GM13976 (cell line): ENCODE measurements at regions not wholly inside any gene's neighbourhood (a gene's known extent, or its start where the extent isn't known, plus 50 kb on each side); places are given as distances from the start of the nearest gene placed in this dataset.

ENCODE experiments used
- DNase-seq: peaks from one replicate; pipeline ENCODE4 v3.0.0; 2012; ENCODE audit warnings: low spot score
- in situ Hi-C: fragments of 300-500 bp; cut with MboI; formaldehyde crosslinking; loops from one replicate; pipeline ENCODE4 v1.12.0; 2022; ENCODE audit warnings: low sequenced_read_pairs, mixed read lengths, inconsistent platforms; ENCODE audit not compliant: unreplicated experiment
- TF ChIP-seq, protein P1 (sequence below): IDR thresholded peaks from 2 replicates; pipeline ENCODE4 v1.5.1; 2012; ENCODE audit warnings: borderline replicate concordance, mild to moderate bottlenecking; ENCODE audit not compliant: insufficient read depth; ENCODE audit errors: extremely low read depth, missing control alignments, control extremely low read depth

DNA sequence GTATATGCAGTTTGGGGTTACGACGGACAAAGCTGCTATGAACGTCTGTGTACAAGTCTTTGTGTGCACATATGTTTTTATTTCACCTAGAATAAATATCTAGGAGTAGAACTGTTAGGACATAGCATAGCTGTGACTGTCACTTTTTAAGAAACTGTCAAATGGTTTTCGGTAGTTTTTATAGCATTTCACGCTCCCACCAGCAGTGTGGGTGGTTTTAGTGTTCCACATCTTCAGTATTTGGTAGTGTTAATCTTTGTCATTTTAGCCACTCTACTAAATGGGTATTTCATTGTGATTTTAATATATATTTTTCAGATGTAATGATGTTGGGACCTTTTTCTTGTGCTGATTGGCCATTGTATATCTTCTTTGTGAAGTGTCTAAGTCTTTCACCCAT lies 109.1 kb upstream of the BCAT1 start:
- TF ChIP-seq, protein P1, sequence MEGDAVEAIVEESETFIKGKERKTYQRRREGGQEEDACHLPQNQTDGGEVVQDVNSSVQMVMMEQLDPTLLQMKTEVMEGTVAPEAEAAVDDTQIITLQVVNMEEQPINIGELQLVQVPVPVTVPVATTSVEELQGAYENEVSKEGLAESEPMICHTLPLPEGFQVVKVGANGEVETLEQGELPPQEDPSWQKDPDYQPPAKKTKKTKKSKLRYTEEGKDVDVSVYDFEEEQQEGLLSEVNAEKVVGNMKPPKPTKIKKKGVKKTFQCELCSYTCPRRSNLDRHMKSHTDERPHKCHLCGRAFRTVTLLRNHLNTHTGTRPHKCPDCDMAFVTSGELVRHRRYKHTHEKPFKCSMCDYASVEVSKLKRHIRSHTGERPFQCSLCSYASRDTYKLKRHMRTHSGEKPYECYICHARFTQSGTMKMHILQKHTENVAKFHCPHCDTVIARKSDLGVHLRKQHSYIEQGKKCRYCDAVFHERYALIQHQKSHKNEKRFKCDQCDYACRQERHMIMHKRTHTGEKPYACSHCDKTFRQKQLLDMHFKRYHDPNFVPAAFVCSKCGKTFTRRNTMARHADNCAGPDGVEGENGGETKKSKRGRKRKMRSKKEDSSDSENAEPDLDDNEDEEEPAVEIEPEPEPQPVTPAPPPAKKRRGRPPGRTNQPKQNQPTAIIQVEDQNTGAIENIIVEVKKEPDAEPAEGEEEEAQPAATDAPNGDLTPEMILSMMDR = no peak
- in situ Hi-C loops = no loop called here
- no peak for DNase-seq

DNA sequence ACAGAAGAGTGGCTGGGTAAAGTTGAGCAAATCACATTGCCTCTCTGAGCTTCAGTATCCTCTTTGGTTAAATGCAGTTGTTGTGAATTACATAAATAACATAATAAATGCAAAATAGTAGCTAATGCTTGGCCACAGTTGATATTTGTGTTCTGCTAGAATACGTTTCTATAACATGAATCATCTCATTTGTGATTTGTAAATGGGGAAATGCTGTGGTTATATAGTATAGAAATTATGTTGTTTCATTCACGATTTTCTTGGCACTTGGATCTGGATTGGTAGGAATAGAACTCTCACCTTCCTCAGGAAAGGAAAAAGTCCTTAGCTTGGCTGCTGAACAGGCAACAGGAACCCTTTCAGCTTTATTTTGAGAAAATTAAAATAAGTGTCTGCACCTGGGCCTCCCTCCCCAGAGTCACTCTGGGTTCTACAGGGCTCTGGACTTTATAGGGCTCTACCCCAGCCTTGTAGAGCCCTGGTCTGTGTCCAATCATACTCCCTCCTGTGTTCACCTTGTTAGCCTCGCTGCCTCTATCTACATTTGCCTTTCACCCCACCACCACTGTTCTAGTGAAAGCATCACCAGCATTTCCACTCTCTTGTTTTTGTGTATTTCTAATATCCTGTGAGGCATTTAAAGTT lies 107.7 kb upstream of the BCAT1 start:
- no peak for DNase-seq
- TF ChIP-seq, protein P1 = no peak
- in situ Hi-C loops = no loop called here

DNA sequence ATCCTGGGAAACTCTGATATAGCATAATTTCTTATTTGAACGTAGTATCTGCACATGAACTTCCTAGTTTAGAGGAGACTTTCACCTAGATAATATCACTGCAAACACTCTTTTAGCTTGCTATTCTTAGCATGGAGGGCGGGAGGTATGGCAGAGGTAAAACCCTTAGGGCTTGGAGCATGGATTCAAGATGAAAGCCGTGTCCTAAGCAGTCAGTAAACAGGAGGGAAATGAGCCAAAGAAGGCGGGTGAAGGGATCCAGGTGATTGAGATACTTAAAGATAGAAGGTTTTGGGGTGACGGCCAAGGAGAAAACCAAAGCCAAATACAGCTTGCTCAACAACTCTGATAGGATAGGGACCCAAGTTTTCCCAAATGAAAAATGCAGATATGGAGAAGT lies 107.1 kb upstream of the BCAT1 start:
- DNase-seq = no peak
- TF ChIP-seq, protein P1 = no peak
- in situ Hi-C loops = no loop called here

DNA sequence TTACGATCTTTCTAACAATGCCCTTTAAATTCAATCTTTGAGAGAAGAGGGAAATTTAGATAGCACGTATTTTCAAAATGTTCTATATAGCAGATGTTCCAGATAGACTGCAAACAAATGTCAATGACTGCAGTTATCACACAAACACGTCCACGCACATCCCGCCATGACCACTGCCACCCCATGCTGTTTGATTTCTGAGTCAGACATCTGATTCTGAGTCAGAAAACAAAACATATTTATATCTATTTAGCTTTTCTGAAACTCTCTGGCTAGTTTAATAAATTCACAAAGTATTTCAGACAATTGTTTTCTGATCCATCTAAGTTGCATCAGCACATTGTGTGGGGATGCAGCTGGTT lies 105.9 kb upstream of the BCAT1 start:
- TF ChIP-seq, protein P1 = no peak
- DNase-seq = no peak
- in situ Hi-C loops = no loop called here

DNA sequence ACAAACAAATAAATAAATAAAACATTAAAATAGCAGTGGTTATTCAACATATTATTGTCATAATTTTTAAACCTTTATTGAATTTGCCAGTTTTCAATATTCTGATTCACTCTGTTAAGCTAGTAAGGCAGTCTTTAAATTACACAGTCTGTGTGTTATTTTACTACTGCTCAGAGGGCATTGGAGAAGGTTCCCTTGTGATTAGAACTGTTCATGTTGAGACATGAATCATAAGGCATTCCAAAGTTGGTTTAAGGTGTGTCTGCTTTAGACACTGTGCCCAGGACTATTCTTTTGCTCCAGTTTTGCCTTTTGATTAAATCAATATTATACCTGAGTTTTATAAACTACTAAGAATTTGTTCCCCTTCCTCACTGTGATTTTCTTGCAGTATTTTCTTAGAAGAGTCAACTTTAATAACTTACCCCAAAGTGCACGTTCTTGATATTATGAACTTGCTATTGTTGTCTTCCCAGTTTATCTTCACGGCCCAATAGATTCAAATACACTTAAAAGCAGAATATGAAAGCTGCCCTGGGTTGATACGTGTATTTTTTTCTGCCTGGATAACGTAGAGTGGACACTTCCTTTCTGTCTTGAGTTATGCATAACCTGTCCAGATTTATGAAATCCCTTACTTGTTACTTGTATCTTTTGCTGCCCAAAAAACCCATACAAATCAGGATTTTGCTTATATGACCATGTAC lies 105.3 kb upstream of the BCAT1 start:
- in situ Hi-C loops = no loop called here
- no peak for DNase-seq
- TF ChIP-seq, protein P1 = no peak

DNA sequence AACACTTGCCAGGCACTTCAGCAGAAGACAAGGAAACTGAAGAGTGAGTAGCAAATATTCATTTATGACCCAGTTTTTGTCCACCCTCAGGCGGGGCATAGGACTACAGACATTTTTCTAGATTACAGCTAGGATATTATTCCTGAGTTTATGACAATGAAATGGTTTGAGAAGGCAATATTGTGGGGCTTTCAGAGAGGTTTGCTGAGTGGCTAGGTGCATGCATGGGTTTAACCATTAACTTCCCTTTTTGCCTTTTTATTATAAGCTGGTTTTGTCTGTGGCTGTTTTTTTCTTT lies 104.0 kb upstream of the BCAT1 start:
- DNase-seq = no peak
- TF ChIP-seq, protein P1 = no peak
- in situ Hi-C loops = no loop called here
